ENCODE measurements at regions not wholly inside any gene's neighbourhood (a gene's known extent, or its start where the extent isn't known, plus 50 kb on each side); places are given as distances from the start of the nearest gene placed in this dataset.

- TF ChIP-seq CTCF (conservative IDR thresholded peaks at IDR 0.05 in 1 of 2, IDR thresholded peaks at IDR 0.05 in 1 of 2; ENCODE audit: low read depth in 1 of 2, low read length in 2 of 2), result no peak
- no peak for TF ChIP-seq EZH2 (IDR thresholded peaks at IDR 0.05; ENCODE audit: low read length, missing control alignments)
These were observed 506.9 kb downstream of the NR2F2 start for GRCh38 chr15:96837241-96837970.

Measured in fibroblast of lung (primary cell).